ENCODE measurements at regions not wholly inside any gene's neighbourhood (a gene's known extent, or its start where the extent isn't known, plus 50 kb on each side); places are given as distances from the start of the nearest gene placed in this dataset.

- TF ChIP-seq FOXK2 (IDR thresholded peaks at IDR 0.05) = no peak
- TF ChIP-seq SP1 (IDR thresholded peaks at IDR 0.05) = no peak
- no peak for TF ChIP-seq CTBP1 (IDR thresholded peaks at IDR 0.05; ENCODE audit: borderline replicate concordance)
These were observed 188.4 kb upstream of the TRPC5 start for GRCh38 chrX:112270991-112271390.

All from HEK293T (cell line).